ENCODE measurements at regions not wholly inside any gene's neighbourhood (a gene's known extent, or its start where the extent isn't known, plus 50 kb on each side); places are given as distances from the start of the nearest gene placed in this dataset.

- peaks cover 50 to 55% of the 10 kb centered on the region in 2 donors for H3K4me1 ChIP-seq (replicated peaks in 1 of 2)
- WGBS, 10 experiments, result 76 to 100% (median 98%) methylated on average over 1 to 7 of the region's 18 CpGs; no CpG with 5 or more reads in 4 of the 10 experiments
- H3K4me3 ChIP-seq, result no peak overlapping the region
- in situ Hi-C loops (cut with MboI; ENCODE audit: low pct_unique_long_range_greater_than_20kb in 2 of 9, low sequenced_read_pairs in 9 of 9, unreplicated experiment in 9 of 9), result no loop called here
- no peak for ATAC-seq (replicated peaks in 6 of 8)
- no peak overlapping the region for H3K27ac ChIP-seq
These were observed 216.9 kb downstream of the CTTN start for GRCh38 chr11:70615036-70615875.

DNA sequence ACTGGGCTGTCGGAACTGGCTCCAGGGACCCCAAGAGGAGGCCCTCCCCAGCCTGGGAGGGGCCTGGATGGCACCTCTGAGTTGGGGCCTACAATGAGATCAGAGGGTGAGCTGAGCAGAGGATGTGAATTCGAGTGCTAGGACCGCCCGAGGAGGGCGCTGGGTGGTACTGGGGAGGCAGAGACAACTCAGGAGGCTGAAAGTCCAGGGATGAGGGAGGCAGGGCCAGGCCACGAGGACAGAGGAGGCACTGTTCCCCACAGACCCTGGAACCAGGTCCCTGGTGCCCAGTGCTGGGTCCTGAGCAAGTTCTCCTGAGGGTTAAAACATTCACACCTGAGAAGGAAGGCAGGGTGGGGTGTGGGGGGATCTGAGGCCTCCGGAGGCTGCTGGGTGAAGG is 218.0 kb downstream of the CTTN start:
- 67 to 93% methylated on average over 1 to 2 of the region's 7 CpGs; no CpG with 5 or more reads in 8 of the 10 experiments for WGBS, 10 experiments
- peaks cover 39 to 45% of the 10 kb centered on the region in 2 donors for H3K4me1 ChIP-seq (replicated peaks in 1 of 2)

GRCh38 chr11:70616938-70617654 is 218.8 kb downstream of the CTTN start:
- WGBS, 10 experiments, result 10 to 47% (median 30%) methylated on average over 2 to 7 of the region's 12 CpGs; no CpG with 5 or more reads in 3 of the 10 experiments
- Histone ChIP-seq H3K27ac (peak overlapping the region; percentile 35 to 65), H3K4me3 (no peak overlapping the region), H3K4me1 (replicated peaks in 1 of 2) (peaks cover 36 to 39% of the 10 kb centered on the region in 2 donors)
- peak in 5 of 8 experiments; percentile 29 to 64 (median 38) for ATAC-seq (replicated peaks in 6 of 8)
- in situ Hi-C loops (cut with MboI; ENCODE audit: low pct_unique_long_range_greater_than_20kb in 2 of 9, low sequenced_read_pairs in 9 of 9, unreplicated experiment in 9 of 9), result no loop called here

More for the DNA sequence above, 218.0 kb downstream of the CTTN start:
- no peak overlapping the region for H3K4me3 ChIP-seq
- H3K27ac ChIP-seq, result no peak overlapping the region
- no peak for ATAC-seq (replicated peaks in 6 of 8)
- in situ Hi-C loops (cut with MboI; ENCODE audit: low pct_unique_long_range_greater_than_20kb in 2 of 9, low sequenced_read_pairs in 9 of 9, unreplicated experiment in 9 of 9), result no loop called here

DNA sequence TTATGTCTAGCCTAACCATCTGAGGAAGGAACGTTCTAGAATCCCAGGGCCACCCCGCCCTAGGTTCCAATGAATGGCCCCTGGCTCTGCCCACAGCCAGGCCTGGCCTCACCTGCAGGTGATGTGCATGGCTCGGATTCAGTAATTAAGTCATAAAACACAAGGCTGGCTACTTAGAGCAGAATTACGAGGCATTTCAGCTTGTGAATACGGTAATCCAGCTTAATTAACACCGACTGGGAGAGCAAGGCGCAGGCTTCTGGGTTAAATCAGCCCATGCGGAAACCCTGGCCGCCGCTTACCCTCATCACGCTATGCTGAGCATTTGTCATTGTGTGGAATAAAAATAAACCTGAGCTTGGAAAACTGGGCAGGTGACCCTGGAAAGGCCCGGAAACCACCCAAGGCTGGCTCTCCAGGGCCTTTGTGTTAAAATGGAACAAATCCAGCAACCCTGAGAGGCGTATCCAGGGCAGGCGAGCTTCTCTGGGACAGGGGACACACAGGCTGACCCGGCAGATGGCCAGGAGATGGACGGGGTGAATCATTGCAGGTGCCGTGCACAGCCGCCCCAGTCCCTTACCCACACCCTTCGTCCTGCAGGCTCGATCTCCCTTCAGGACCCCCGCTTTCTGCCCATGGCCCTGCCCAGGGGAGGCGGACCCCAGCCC is 220.2 kb downstream of the CTTN start:
- ATAC-seq (replicated peaks in 6 of 8), result peak in 5 of 8 experiments; percentile 54 to 78 (median 70)
- WGBS, 10 experiments, result 39 to 91% (median 77%) methylated on average over 1 to 11 of the region's 22 CpGs; no CpG with 5 or more reads in 1 of the 10 experiments
- Histone ChIP-seq H3K27ac (peak overlapping the region; percentile 62 to 71), H3K4me3 (no peak overlapping the region), H3K4me1 (replicated peaks in 1 of 2) (peaks cover 28 to 31% of the 10 kb centered on the region in 2 donors)
- in situ Hi-C loops (cut with MboI; ENCODE audit: low pct_unique_long_range_greater_than_20kb in 2 of 9, low sequenced_read_pairs in 9 of 9, unreplicated experiment in 9 of 9), result no loop called here

- in situ Hi-C loops (cut with MboI; ENCODE audit: low pct_unique_long_range_greater_than_20kb in 2 of 9, low sequenced_read_pairs in 9 of 9, unreplicated experiment in 9 of 9), result no loop called here
- no peak for ATAC-seq (replicated peaks in 6 of 8)
- peaks cover 34 to 41% of the 10 kb centered on the region in 2 donors for H3K4me1 ChIP-seq (replicated peaks in 1 of 2)
- no peak overlapping the region for H3K27ac ChIP-seq
- H3K4me3 ChIP-seq, result no peak overlapping the region
- WGBS, 10 experiments, result 75 to 100% (median 92%) methylated on average over 1 to 3 of the region's 7 CpGs; no CpG with 5 or more reads in 4 of the 10 experiments
These were observed 221.3 kb downstream of the CTTN start for GRCh38 chr11:70619591-70619990.

DNA sequence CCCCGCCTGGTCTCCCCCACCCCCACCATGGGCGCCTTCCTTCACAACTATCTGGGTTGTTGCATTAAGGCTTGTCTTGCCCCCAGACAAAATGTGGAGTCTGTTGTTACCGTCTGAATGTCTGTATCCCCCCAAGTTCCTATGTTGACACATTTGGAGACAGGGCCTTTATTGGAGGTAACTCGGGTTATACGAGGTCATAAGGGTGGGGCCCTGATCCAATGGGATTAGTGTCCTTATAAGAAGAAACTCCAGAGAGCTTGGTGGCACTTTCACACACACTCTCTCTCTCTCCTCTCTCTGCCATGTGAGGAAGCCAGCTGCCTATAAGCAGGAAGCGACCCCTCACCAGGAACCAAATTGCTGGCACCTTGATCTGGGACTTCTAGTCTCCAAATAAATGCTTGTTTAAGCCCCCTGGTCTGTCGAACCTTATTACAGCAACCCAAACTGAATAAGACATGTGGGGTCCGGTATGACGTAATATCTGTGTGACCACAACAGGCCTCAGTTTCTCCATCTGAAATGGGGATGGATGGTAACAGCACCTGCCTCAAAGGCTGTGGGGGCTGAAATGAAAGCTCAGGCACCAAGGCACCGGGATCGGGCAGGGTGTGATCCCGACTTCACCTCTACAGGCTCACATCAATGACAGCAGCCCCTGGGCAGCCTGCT is 222.3 kb downstream of the CTTN start:
- ATAC-seq (replicated peaks in 6 of 8), result no peak
- in situ Hi-C loops (cut with MboI; ENCODE audit: low pct_unique_long_range_greater_than_20kb in 2 of 9, low sequenced_read_pairs in 9 of 9, unreplicated experiment in 9 of 9), result no loop called here
- Histone ChIP-seq H3K27ac (no peak overlapping the region), H3K4me3 (no peak overlapping the region), H3K4me1 (replicated peaks in 1 of 2) (peaks cover 45 to 51% of the 10 kb centered on the region in 2 donors)
- WGBS, 10 experiments, result 38 to 100% (median 86%) methylated on average over 2 to 11 of the region's 12 CpGs; no CpG with 5 or more reads in 2 of the 10 experiments

- in situ Hi-C loops (cut with MboI; ENCODE audit: low pct_unique_long_range_greater_than_20kb in 2 of 9, low sequenced_read_pairs in 9 of 9, unreplicated experiment in 9 of 9), result no loop called here
- no peak for ATAC-seq (replicated peaks in 6 of 8)
These were observed 222.9 kb downstream of the CTTN start for GRCh38 chr11:70621241-70621640.

GRCh38 chr11:70622091-70622490 is 223.8 kb downstream of the CTTN start:
- no peak for ATAC-seq (replicated peaks in 6 of 8)
- in situ Hi-C loops (cut with MboI; ENCODE audit: low pct_unique_long_range_greater_than_20kb in 2 of 9, low sequenced_read_pairs in 9 of 9, unreplicated experiment in 9 of 9), result no loop called here

More at GRCh38 chr11:70621241-70621640, 222.9 kb downstream of the CTTN start:
- 50 to 100% (median 87%) methylated on average over 1 to 5 of the region's 6 CpGs; no CpG with 5 or more reads in 4 of the 10 experiments for WGBS, 10 experiments
- H3K4me1 ChIP-seq (replicated peaks in 1 of 2), result peaks cover 51 to 56% of the 10 kb centered on the region in 2 donors
- H3K4me3 ChIP-seq, result no peak overlapping the region
- no peak overlapping the region for H3K27ac ChIP-seq

DNA sequence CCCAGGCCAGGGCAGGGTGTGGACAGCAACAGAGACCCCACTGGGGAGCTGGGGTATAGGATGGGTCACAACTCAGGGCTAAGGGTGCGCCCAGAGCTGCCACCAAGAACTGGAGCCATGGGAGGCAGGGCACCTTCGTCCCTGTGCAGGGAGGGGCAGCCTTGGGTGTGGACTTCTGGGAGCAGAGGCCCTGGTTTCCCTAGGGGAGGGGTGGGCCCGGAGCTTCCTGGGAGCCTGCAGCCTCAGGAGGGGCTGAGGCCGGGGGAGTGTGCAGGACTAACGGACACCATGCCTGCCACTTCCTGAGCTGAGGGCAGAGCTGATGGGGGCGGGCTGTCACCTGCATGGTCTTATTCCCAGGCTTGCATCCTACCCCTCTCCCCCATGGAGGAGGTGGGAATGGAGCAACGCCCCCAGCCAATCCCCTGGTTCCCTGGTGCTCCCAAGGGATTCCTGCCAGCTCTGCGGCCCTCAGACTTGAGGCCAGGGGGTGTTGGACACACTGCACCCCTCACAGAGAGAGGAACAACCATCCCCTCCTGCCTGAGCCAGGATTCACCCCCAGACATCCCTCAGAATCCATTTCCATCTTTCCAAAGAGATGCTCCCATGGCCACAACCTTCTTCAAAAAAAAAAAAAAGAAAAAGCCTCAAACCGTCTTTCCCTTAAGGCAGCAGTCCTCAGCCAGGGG is 225.7 kb downstream of the CTTN start:
- H3K27ac ChIP-seq, result no peak overlapping the region
- WGBS, 10 experiments, result 0 to 84% (median 83%) methylated on average over 1 to 3 of the region's 9 CpGs; no CpG with 5 or more reads in 6 of the 10 experiments

More at GRCh38 chr11:70622091-70622490, 223.8 kb downstream of the CTTN start:
- H3K4me3 ChIP-seq, result no peak overlapping the region
- H3K4me1 ChIP-seq (replicated peaks in 1 of 2), result peaks cover 52 to 55% of the 10 kb centered on the region in 2 donors
- 15 to 100% (median 94%) methylated on average over 1 to 5 of the region's 9 CpGs; no CpG with 5 or more reads in 7 of the 10 experiments for WGBS, 10 experiments
- no peak overlapping the region for H3K27ac ChIP-seq

DNA sequence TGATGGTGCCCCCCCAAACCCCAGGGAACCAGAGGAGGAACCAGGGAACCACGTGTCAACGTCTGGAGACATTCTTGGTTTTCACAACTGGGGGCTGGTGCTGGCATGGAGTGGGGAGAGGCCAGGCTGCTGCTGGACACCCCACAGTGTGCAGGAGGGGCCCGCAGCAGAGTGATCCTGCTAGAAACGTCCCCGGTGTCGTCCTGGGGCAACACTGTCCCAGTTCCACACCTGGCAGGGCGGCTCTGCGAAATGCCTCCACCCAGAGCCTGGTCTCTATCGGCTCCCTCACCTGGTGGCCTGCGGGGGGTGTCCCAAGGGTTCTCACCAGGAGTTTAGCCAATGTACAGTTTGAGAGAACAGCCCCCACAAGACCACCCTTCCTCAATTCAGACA is 226.3 kb downstream of the CTTN start:
- no peak overlapping the region for H3K27ac ChIP-seq
- ATAC-seq (replicated peaks in 6 of 8), result no peak
- in situ Hi-C loops (cut with MboI; ENCODE audit: low pct_unique_long_range_greater_than_20kb in 2 of 9, low sequenced_read_pairs in 9 of 9, unreplicated experiment in 9 of 9), result no loop called here
- WGBS, 10 experiments, result 24 to 34% (median 28%) methylated on average over 2 to 4 of the region's 10 CpGs; no CpG with 5 or more reads in 7 of the 10 experiments
- peaks cover 45 to 46% of the 10 kb centered on the region in 2 donors for H3K4me1 ChIP-seq (replicated peaks in 1 of 2)
- no peak overlapping the region for H3K4me3 ChIP-seq

More for the DNA sequence above, 225.7 kb downstream of the CTTN start:
- in situ Hi-C loops (cut with MboI; ENCODE audit: low pct_unique_long_range_greater_than_20kb in 2 of 9, low sequenced_read_pairs in 9 of 9, unreplicated experiment in 9 of 9), result no loop called here
- H3K4me3 ChIP-seq, result no peak overlapping the region
- no peak for ATAC-seq (replicated peaks in 6 of 8)
- peaks cover 44% of the 10 kb centered on the region in 2 donors for H3K4me1 ChIP-seq (replicated peaks in 1 of 2)

DNA sequence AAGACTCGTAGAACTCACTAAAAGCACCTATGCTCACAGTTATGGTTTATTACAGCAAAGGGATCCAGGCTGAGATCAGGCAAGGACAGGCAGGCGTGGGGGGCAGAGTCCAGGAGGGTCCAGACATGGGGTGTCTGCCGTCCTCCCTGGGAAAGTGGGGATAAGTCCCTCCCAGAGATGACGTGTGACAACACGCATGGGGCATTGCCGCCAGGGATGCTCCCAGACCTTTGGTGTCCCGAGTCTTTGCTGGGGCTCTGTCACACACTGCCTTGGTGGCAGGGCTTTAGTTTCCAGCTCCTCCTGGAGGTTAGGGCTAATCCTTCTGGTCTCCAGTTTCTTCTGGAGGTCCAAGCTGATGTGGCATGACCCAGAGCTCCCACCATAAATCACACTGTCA is 226.7 kb downstream of the CTTN start:
- 67 to 100% (median 87%) methylated on average over 1 to 4 of the region's 7 CpGs; no CpG with 5 or more reads in 6 of the 10 experiments for WGBS, 10 experiments
- no peak for ATAC-seq (replicated peaks in 6 of 8)
- Histone ChIP-seq H3K4me3 (no peak overlapping the region), H3K27ac (no peak overlapping the region), H3K4me1 (replicated peaks in 1 of 2) (peaks cover 45 to 46% of the 10 kb centered on the region in 2 donors)
- in situ Hi-C loops (cut with MboI; ENCODE audit: low pct_unique_long_range_greater_than_20kb in 2 of 9, low sequenced_read_pairs in 9 of 9, unreplicated experiment in 9 of 9), result no loop called here
